Aorta (tissue), 5 donors: ENCODE measurements at regions not wholly inside any gene's neighbourhood (a gene's known extent, or its start where the extent isn't known, plus 50 kb on each side); places are given as distances from the start of the nearest gene placed in this dataset.
"Not testable (repeated sequence)": the region's sequence is repeated elsewhere in the genome, so short reads cannot be mapped to it uniquely, and the experiment has no call there.

Experiments used
- ATAC-seq: fragments of 200-7000 bp; cut with Tn5 transposase; one replicate; pipeline ENCODE4 v1.9.1; 2022; ENCODE audit warnings: moderate library complexity; ENCODE audit not compliant: low FRiP score
- DNase-seq, 2 donors: peaks; one replicate each; pipeline ENCODE4 v3.0.0-alpha.2; 2020
- H3K27ac ChIP-seq, 2 donors: one replicate each; pipeline ENCODE4 v1.5.1; 2013; ENCODE audit warnings: low read length in 2 of 2, mild to moderate bottlenecking in 2 of 2, moderate library complexity in 2 of 2, control low read depth in 1 of 2, inconsistent platforms in 1 of 2, low read depth in 1 of 2
- H3K27me3 ChIP-seq, 2 donors: one replicate each; pipeline ENCODE4 v1.6.1; 2013; ENCODE audit warnings: control low read depth in 1 of 2, low read length in 1 of 2, mild to moderate bottlenecking in 1 of 2, moderate library complexity in 1 of 2; ENCODE audit not compliant: insufficient read depth in 2 of 2, control insufficient read depth in 1 of 2
- H3K36me3 ChIP-seq, 2 donors: one replicate each; pipeline ENCODE4 v1.6.1; 2013; ENCODE audit warnings: control low read depth in 1 of 2, low read length in 1 of 2, mild to moderate bottlenecking in 1 of 2; ENCODE audit not compliant: insufficient read depth in 2 of 2, control insufficient read depth in 1 of 2
- H3K4me1 ChIP-seq, 2 donors: one replicate each; pipeline ENCODE4 v1.6.1; 2013; ENCODE audit warnings: low read length in 2 of 2, control low read depth in 1 of 2, mild to moderate bottlenecking in 1 of 2, moderate library complexity in 1 of 2; ENCODE audit not compliant: insufficient read depth in 2 of 2, control insufficient read depth in 1 of 2
- H3K4me3 ChIP-seq, 2 donors: one replicate each; pipeline ENCODE4 v1.5.1; 2013; ENCODE audit warnings: low read length in 2 of 2, control low read depth in 1 of 2, mild to moderate bottlenecking in 1 of 2
- H3K9me3 ChIP-seq: one replicate; pipeline ENCODE4 v1.6.1; 2013; ENCODE audit warnings: mild to moderate bottlenecking, low read length; ENCODE audit not compliant: control insufficient read depth
- WGBS, 2 donors: extraction: QIAGEN DNeasy Blood & Tissue Kit; methylation state at CpG; one replicate each; pipeline ENCODE4 v1.1.7; 2013; 5-methylcytosine and 5-hydroxymethylcytosine counted together
- intact Hi-C, 2 donors: fragments of 100-400 bp; cut with DNase I; formaldehyde crosslinking; loops; one replicate each; pipeline versions ENCODE4 v1.14.2 to v1.15.0; 2022
- donor health status: healthy with polysubstance abuse.
- donor health status: Bipolar disorder and iron deficiency.
- donor health status: DM: no; HTN: no; CAD: no.
- donor health status: DM: no; HTN: no; CAD: no.
- donor health status: DM: yes; HTN: yes; CAD: no.

- no peak for DNase-seq
- no peaks in the 10 kb centered on the region for H3K9me3 ChIP-seq
- no peak for ATAC-seq
- H3K27me3 ChIP-seq = no peaks in the 10 kb centered on the region
- H3K4me3 ChIP-seq = no peak overlapping the region
- H3K4me1 ChIP-seq = no peaks in the 10 kb centered on the region
- H3K27ac ChIP-seq = no peak overlapping the region
- H3K36me3 ChIP-seq = no peaks in the 10 kb centered on the region
- intact Hi-C loops = no loop called here
- 64 to 73% methylated on average over 3 of the region's 3 CpGs for WGBS, 2 donors
Measured at GRCh38 chr3:5888851-5889250, 701.3 kb downstream of the EDEM1 start.

GRCh38 chr3:5889374-5889773, 701.9 kb downstream of the EDEM1 start:
- intact Hi-C loops = no loop called here
- no peak for ATAC-seq
- 71 to 73% methylated on average over 3 of the region's 3 CpGs for WGBS, 2 donors

GRCh38 chr3:5891711-5892110, 704.2 kb downstream of the EDEM1 start:
- H3K27ac ChIP-seq = no peak overlapping the region
- ATAC-seq = no peak
- no peaks in the 10 kb centered on the region for H3K36me3 ChIP-seq
- H3K9me3 ChIP-seq = no peaks in the 10 kb centered on the region
- 10 to 25% methylated on average over 4 of the region's 4 CpGs for WGBS, 2 donors
- H3K4me1 ChIP-seq = no peaks in the 10 kb centered on the region
- intact Hi-C loops = no loop called here
- no peaks in the 10 kb centered on the region for H3K27me3 ChIP-seq
- H3K4me3 ChIP-seq = no peak overlapping the region
- DNase-seq = no peak

More at GRCh38 chr3:5889374-5889773, 701.9 kb downstream of the EDEM1 start:
- Histone ChIP-seq H3K4me3 (no peak overlapping the region), H3K9me3 (no peaks in the 10 kb centered on the region), H3K4me1 (no peaks in the 10 kb centered on the region), H3K27me3 (no peaks in the 10 kb centered on the region), H3K36me3 (no peaks in the 10 kb centered on the region), H3K27ac (no peak overlapping the region)
- DNase-seq = no peak

DNA sequence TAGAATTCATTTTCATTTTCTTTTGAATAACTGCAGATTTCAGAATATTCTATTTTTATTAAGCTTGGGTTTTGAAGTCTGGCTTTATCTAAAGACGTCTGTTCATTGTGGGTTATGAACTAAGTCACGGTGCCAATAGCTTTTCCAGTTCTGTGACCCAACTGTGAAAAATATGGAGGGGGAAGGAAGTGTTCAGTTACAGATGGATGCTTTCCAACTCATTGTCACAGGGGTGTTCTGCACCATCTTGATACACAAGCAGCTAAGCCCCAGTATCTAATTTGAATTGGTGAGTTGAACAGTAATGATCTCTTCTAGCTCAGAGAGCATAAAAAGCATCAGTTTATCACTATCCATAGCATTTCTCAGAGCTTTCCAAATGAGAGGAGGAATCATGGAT, 710.6 kb downstream of the EDEM1 start:
- no peaks in the 10 kb centered on the region for H3K4me1 ChIP-seq
- no peak overlapping the region for H3K27ac ChIP-seq
- no peak overlapping the region for H3K4me3 ChIP-seq
- ATAC-seq = no peak
- no peak for DNase-seq
- H3K27me3 ChIP-seq = no peaks in the 10 kb centered on the region
- H3K36me3 ChIP-seq = no peaks in the 10 kb centered on the region
- intact Hi-C loops = no loop called here
- no peaks in the 10 kb centered on the region for H3K9me3 ChIP-seq
- 35 to 41% methylated on average over 2 of the region's 2 CpGs for WGBS, 2 donors

DNA sequence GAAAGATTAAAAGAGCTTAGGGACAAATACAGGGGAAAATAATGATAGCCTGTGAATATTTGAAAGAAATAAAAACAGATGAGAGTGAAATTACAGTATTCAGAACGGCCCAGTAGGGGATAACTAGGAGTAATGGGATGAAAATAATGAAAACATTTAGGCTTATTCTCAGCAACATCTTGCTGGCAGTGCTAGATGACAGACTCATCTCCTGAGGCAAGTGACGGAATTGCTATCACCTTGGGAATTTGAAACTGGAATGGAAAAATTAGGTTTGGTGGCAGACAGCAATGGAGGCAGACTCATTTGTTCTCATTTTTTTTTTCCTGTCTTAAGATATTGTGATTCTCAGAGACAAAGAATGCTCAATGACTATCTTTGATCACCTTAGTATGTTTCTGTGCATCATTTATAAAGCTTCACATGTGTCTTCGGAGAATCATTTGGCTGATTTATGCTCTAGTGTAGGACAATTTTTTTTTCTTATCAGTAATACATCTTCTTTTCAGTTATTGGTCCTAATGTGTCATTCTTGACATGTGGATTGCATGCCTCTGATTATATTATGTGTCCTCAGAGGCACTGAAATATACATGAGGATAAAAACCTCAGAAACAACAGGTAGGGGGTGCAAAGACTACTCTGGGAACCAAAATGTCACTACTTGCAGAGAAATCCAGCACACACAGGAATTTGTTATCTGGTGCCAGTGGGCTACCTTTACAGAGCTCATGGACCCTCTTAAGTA, 711.7 kb downstream of the EDEM1 start:
- H3K9me3 ChIP-seq = no peaks in the 10 kb centered on the region
- intact Hi-C loops = no loop called here
- H3K27ac ChIP-seq = no peak overlapping the region
- H3K4me1 ChIP-seq = no peaks in the 10 kb centered on the region
- no peaks in the 10 kb centered on the region for H3K27me3 ChIP-seq
- no peak overlapping the region for H3K4me3 ChIP-seq
- DNase-seq (no peak), ATAC-seq (no peak)
- 51 to 63% methylated on average over 3 of the region's 3 CpGs for WGBS, 2 donors
- no peaks in the 10 kb centered on the region for H3K36me3 ChIP-seq

GRCh38 chr3:5917932-5918331, 730.4 kb downstream of the EDEM1 start:
- H3K36me3 ChIP-seq = no peaks in the 10 kb centered on the region
- H3K9me3 ChIP-seq = no peaks in the 10 kb centered on the region
- H3K27ac ChIP-seq = no peak overlapping the region
- no peaks in the 10 kb centered on the region for H3K4me1 ChIP-seq
- H3K27me3 ChIP-seq = no peaks in the 10 kb centered on the region
- no peak overlapping the region for H3K4me3 ChIP-seq
- ATAC-seq = no peak
- intact Hi-C loops = no loop called here
- no peak for DNase-seq
- 93% methylated on average over 9 of the region's 9 CpGs for WGBS, 2 donors

GRCh38 chr3:5918626-5919025, 731.1 kb downstream of the EDEM1 start:
- ATAC-seq = no peak
- H3K27ac ChIP-seq = no peak overlapping the region
- DNase-seq = no peak
- H3K9me3 ChIP-seq = no peaks in the 10 kb centered on the region
- WGBS, 2 donors = 67 to 76% methylated on average over 7 of the region's 7 CpGs
- no peak overlapping the region for H3K4me3 ChIP-seq
- H3K36me3 ChIP-seq = no peaks in the 10 kb centered on the region
- H3K4me1 ChIP-seq = no peaks in the 10 kb centered on the region
- H3K27me3 ChIP-seq = no peaks in the 10 kb centered on the region
- intact Hi-C loops = no loop called here

- DNase-seq (no peak), ATAC-seq (peak; percentile 19)
- intact Hi-C loops = no loop called here
- H3K4me1 ChIP-seq = no peaks in the 10 kb centered on the region
- 81 to 82% methylated on average over 7 of the region's 7 CpGs for WGBS, 2 donors
- H3K9me3 ChIP-seq = peaks cover 2% of the 10 kb centered on the region
- H3K27me3 ChIP-seq = no peaks in the 10 kb centered on the region
- H3K36me3 ChIP-seq = no peaks in the 10 kb centered on the region
- H3K4me3 ChIP-seq = no peak overlapping the region
- H3K27ac ChIP-seq = no peak overlapping the region
Measured at GRCh38 chr3:5929027-5929426, 741.5 kb downstream of the EDEM1 start.

DNA sequence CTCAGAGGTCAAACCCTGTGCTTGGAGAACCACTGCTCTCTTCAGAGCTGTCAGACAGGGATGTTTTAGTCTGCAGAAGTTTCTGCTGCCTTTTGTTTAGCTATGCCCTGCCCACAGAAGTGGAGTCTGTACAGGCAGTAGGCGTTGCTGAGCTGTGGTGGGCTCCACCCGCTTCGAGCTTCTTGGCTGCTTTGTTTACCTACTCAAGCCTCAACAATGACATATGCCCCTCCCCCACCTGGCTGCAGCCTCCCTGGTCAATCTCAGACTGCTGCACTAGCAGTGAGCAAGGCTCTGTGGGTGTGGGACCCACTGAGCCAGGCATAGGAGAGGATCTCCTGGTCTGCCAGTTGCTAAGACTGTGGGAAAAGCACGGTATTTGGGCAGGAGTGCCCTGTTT, 756.6 kb downstream of the EDEM1 start:
- H3K4me3 ChIP-seq, H3K27ac ChIP-seq, H3K4me1 ChIP-seq, H3K9me3 ChIP-seq, intact Hi-C loops, H3K36me3 ChIP-seq, DNase-seq, ATAC-seq, H3K27me3 ChIP-seq: not testable (repeated sequence)
- WGBS, 2 donors = 61 to 62% methylated on average over 4 of the region's 4 CpGs
